HL-60 (cell line): ENCODE measurements at regions not wholly inside any gene's neighbourhood (a gene's known extent, or its start where the extent isn't known, plus 50 kb on each side); places are given as distances from the start of the nearest gene placed in this dataset.

Experiments used
- GABPA ChIP-seq: IDR thresholded peaks from 2 replicates; pipeline ENCODE4 v1.6.1; 2012; ENCODE audit warnings: low read depth
- TF ChIP-seq, protein P1 (sequence below): IDR thresholded peaks from one replicate; pipeline ENCODE4 v1.5.1; 2011; ENCODE audit warnings: low read length, control low read depth, inconsistent platforms; ENCODE audit not compliant: insufficient read depth

DNA sequence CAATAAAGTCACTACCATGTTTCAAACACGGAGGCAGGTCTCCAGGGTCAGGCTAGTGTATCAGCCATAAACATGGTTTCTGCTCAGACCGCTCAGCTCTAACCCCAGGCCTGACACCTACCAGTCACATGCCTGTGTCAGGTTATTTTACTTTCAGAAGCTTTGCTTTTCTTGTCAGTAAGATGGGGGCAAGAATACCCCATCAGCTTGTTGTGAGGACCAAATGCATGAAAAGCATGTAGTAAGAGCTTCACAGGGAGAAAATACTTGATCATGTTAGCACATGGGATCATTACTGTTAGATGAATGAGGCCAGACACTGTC, 65.2 kb upstream of the PIM1 start:
- TF ChIP-seq, protein P1, sequence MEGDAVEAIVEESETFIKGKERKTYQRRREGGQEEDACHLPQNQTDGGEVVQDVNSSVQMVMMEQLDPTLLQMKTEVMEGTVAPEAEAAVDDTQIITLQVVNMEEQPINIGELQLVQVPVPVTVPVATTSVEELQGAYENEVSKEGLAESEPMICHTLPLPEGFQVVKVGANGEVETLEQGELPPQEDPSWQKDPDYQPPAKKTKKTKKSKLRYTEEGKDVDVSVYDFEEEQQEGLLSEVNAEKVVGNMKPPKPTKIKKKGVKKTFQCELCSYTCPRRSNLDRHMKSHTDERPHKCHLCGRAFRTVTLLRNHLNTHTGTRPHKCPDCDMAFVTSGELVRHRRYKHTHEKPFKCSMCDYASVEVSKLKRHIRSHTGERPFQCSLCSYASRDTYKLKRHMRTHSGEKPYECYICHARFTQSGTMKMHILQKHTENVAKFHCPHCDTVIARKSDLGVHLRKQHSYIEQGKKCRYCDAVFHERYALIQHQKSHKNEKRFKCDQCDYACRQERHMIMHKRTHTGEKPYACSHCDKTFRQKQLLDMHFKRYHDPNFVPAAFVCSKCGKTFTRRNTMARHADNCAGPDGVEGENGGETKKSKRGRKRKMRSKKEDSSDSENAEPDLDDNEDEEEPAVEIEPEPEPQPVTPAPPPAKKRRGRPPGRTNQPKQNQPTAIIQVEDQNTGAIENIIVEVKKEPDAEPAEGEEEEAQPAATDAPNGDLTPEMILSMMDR = no peak
- TF ChIP-seq GABPA = no peak
